GM23338 (cell line): ENCODE measurements at regions not wholly inside any gene's neighbourhood (a gene's known extent, or its start where the extent isn't known, plus 50 kb on each side); places are given as distances from the start of the nearest gene placed in this dataset.

Source experiments
- ATAC-seq: fragments of 200-7000 bp; cut with Tn5 transposase; 3 replicates; pipeline ENCODE4 v1.9.1; 2020
- DNase-seq: peaks from one replicate; pipeline ENCODE4 v3.0.0-alpha.2; 2015; ENCODE audit warnings: low spot score
- H2AFZ ChIP-seq: fragments of 200-600 bp; sonication (generic); 2 replicates; pipeline ENCODE4 v1.8.0; 2016; ENCODE audit warnings: antibody characterized with exemption, mild to moderate bottlenecking, moderate library complexity
- H3F3A ChIP-seq: fragments of 200-600 bp; sonication (generic); replicated peaks from 2 replicates; pipeline ENCODE4 v1.8.0; 2017; ENCODE audit warnings: antibody characterized with exemption, mixed run types, low read depth
- H3K27ac ChIP-seq: fragments of 200-600 bp; sonication (generic); 2 replicates; pipeline ENCODE4 v1.6.1; 2016; ENCODE audit warnings: low read depth
- H3K27me3 ChIP-seq: fragments of 200-600 bp; sonication (generic); 2 replicates; pipeline ENCODE4 v1.8.0; 2016; ENCODE audit warnings: mild to moderate bottlenecking, mixed run types, moderate library complexity; ENCODE audit not compliant: insufficient read depth
- H3K36me3 ChIP-seq: fragments of 200-600 bp; sonication (generic); 2 replicates; pipeline ENCODE4 v1.8.0; 2016; ENCODE audit warnings: mild to moderate bottlenecking; ENCODE audit not compliant: insufficient read depth
- H3K4me1 ChIP-seq: fragments of 200-600 bp; sonication (generic); 2 replicates; pipeline ENCODE4 v1.8.0; 2016; ENCODE audit warnings: mild to moderate bottlenecking, moderate library complexity; ENCODE audit not compliant: insufficient read depth
- H3K4me2 ChIP-seq: fragments of 200-600 bp; sonication (generic); 2 replicates; pipeline ENCODE4 v1.7.1; 2017; ENCODE audit warnings: mixed run types
- H3K4me3 ChIP-seq: fragments of 200-600 bp; sonication (generic); 2 replicates; pipeline ENCODE4 v1.6.1; 2016; ENCODE audit warnings: mixed run types
- H3K79me2 ChIP-seq: fragments of 200-600 bp; sonication (generic); replicated peaks from 2 replicates; pipeline ENCODE4 v1.8.0; 2017; ENCODE audit warnings: mild to moderate bottlenecking; ENCODE audit not compliant: insufficient read depth
- H3K9me2 ChIP-seq: fragments of 200-600 bp; sonication (generic); 2 replicates; pipeline ENCODE4 v1.8.0; 2017; ENCODE audit not compliant: insufficient read depth
- H4K20me1 ChIP-seq: fragments of 200-600 bp; sonication (generic); replicated peaks from 2 replicates; pipeline ENCODE4 v1.8.0; 2017; ENCODE audit warnings: mild to moderate bottlenecking; ENCODE audit not compliant: insufficient read depth
- H3K27ac Mint-ChIP-seq: 2 replicates; pipeline ENCODE4 v1.8.0; 2020; ENCODE audit warnings: inconsistent platforms, mild to moderate bottlenecking, moderate library complexity, mixed read lengths
- H3K27me3 Mint-ChIP-seq: 3 replicates; pipeline ENCODE4 v1.8.0; 2022; ENCODE audit warnings: low read depth, mild to moderate bottlenecking, moderate library complexity, mixed read lengths, inconsistent platforms; ENCODE audit not compliant: insufficient read depth, poor library complexity
- H3K36me3 Mint-ChIP-seq: 3 replicates; pipeline ENCODE4 v1.8.0; 2021; ENCODE audit warnings: low read depth, mild to moderate bottlenecking, inconsistent platforms, moderate library complexity, mixed read lengths
- H3K4me1 Mint-ChIP-seq: 3 replicates; pipeline ENCODE4 v1.8.0; 2020; ENCODE audit warnings: mild to moderate bottlenecking, inconsistent platforms, mixed read lengths
- H3K4me3 Mint-ChIP-seq: 3 replicates; pipeline ENCODE4 v1.8.0; 2021; ENCODE audit warnings: moderate library complexity, mild to moderate bottlenecking, inconsistent platforms, mixed read lengths
- H3K9me3 Mint-ChIP-seq: 3 replicates; pipeline ENCODE4 v1.8.0; 2020; ENCODE audit warnings: moderate library complexity, mild to moderate bottlenecking, inconsistent platforms, mixed read lengths
- CTCF ChIP-seq, 2 experiments: fragments of 200-600 bp in 1 of 2; sonication (generic) in 1 of 2; conservative IDR thresholded peaks; 2 replicates each; pipeline versions ENCODE4 v1.5.1 to v1.6.1; 2016 to 2017; ENCODE audit warnings: antibody characterized with exemption in 2 of 2, low read depth in 2 of 2, mild to moderate bottlenecking in 2 of 2, moderate library complexity in 1 of 2
- ETS1 ChIP-seq: IDR thresholded peaks from 2 replicates; pipeline ENCODE4 v1.6.1; 2016; ENCODE audit warnings: antibody characterized with exemption
- EZH2 ChIP-seq: fragments of 200-600 bp; sonication (generic); IDR thresholded peaks from one replicate; pipeline ENCODE4 v1.8.0; 2017; ENCODE audit warnings: antibody characterized with exemption, mild to moderate bottlenecking, low read depth; ENCODE audit not compliant: unreplicated experiment
- JUNB ChIP-seq: IDR thresholded peaks from one replicate; pipeline ENCODE4 v1.6.1; 2016; ENCODE audit warnings: antibody characterized with exemption; ENCODE audit not compliant: unreplicated experiment
- POLR2AphosphoS5 ChIP-seq: IDR thresholded peaks from 2 replicates; pipeline ENCODE4 v1.6.1; 2016; ENCODE audit warnings: antibody characterized with exemption, low read depth
- REST ChIP-seq: IDR thresholded peaks from one replicate; pipeline ENCODE4 v1.6.1; 2018; ENCODE audit warnings: antibody characterized with exemption; ENCODE audit not compliant: unreplicated experiment
- STAT1 ChIP-seq: IDR thresholded peaks from one replicate; pipeline ENCODE4 v1.6.1; 2016; ENCODE audit warnings: antibody characterized with exemption; ENCODE audit not compliant: unreplicated experiment
- ZNF114 ChIP-seq: fragments of 250-450 bp; sonication (Bioruptor Pico); IDR thresholded peaks from 2 replicates; pipeline ENCODE4 v1.5.0; 2020; ENCODE audit warnings: mild to moderate bottlenecking, moderate library complexity
- ZNF331 ChIP-seq: fragments of 250-450 bp; sonication (Bioruptor Pico); IDR thresholded peaks from 2 replicates; pipeline ENCODE4 v1.5.0; 2020; ENCODE audit warnings: low read depth, mild to moderate bottlenecking, moderate library complexity
- ZNF462 ChIP-seq: fragments of 250-450 bp; sonication (Bioruptor Pico); IDR thresholded peaks from 2 replicates; pipeline ENCODE4 v1.5.0; 2020; ENCODE audit warnings: mild to moderate bottlenecking, moderate library complexity

DNA sequence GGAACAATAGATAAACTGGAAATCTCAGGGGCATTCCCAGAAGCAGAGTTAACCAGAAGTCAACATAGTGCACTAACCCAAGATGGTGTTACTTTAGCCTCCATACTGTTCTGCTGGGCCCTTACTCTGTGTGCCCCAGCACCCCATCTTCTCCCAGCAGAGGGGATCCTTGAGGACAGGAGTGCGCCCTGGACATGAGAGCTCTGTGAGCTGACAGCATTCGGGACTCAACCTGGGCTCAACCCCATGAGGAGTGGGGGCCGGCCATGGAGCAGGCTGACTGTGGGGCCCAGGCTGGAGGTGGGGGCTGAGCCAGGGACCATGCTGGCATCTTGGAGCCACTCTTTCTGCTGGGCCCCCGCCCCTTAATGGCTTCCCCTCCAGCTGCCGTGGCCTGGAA lies 156.3 kb upstream of the HS6ST1 start:
- H3K79me2 ChIP-seq = no peaks in the 10 kb centered on the region
- no peak for DNase-seq
- TF ChIP-seq ZNF114 (CRISPR knock-in tag) (no peak), ZNF331 (CRISPR knock-in tag) (no peak), REST (no peak), CTCF (conservative IDR thresholded peaks at IDR 0.05; ENCODE audit: low read depth in 2 of 2) (no peak), STAT1 (no peak), EZH2 (no peak), ZNF462 (no peak), POLR2AphosphoS5 (no peak), ETS1 (no peak), JUNB (no peak)
- Mint-ChIP-seq H3K4me1 (peaks cover 5% of the 10 kb centered on the region; the same call in 1 of the 3 replicates), H3K27me3 (peaks cover 9% of the 10 kb centered on the region), H3K4me3 (no peak overlapping the region), H3K9me3 (peaks cover 22% of the 10 kb centered on the region), H3K27ac (no peak overlapping the region), H3K36me3 (peaks cover 16% of the 10 kb centered on the region)
- H3K27me3 ChIP-seq = no peaks in the 10 kb centered on the region
- no peak for ATAC-seq
- no peak overlapping the region for H2AFZ ChIP-seq
- H3K4me1 ChIP-seq = no peaks in the 10 kb centered on the region
- H4K20me1 ChIP-seq = no peaks in the 10 kb centered on the region
- 0 out of 2 replicates have a peak, but pooled peaks cover 6% of the 10 kb centered on the region for H3K9me2 ChIP-seq
- no peaks in the 10 kb centered on the region for H3K36me3 ChIP-seq
- no peak overlapping the region for H3K4me2 ChIP-seq
- H3F3A ChIP-seq = no peaks in the 10 kb centered on the region
- no peak overlapping the region for H3K27ac ChIP-seq
- H3K4me3 ChIP-seq = no peak overlapping the region
